GM18907 (cell line): ENCODE measurements at regions not wholly inside any gene's neighbourhood (a gene's known extent, or its start where the extent isn't known, plus 50 kb on each side); places are given as distances from the start of the nearest gene placed in this dataset.
"Not testable (repeated sequence)": the region's sequence is repeated elsewhere in the genome, so short reads cannot be mapped to it uniquely, and the experiment has no call there.

Experiments
- ATAC-seq: cut with Tn5 transposase; IDR thresholded peaks from one replicate; pipeline ENCODE4 v1.9.1; 2021; ENCODE audit warnings: mild to moderate bottlenecking, moderate library complexity; ENCODE audit not compliant: unreplicated experiment

DNA sequence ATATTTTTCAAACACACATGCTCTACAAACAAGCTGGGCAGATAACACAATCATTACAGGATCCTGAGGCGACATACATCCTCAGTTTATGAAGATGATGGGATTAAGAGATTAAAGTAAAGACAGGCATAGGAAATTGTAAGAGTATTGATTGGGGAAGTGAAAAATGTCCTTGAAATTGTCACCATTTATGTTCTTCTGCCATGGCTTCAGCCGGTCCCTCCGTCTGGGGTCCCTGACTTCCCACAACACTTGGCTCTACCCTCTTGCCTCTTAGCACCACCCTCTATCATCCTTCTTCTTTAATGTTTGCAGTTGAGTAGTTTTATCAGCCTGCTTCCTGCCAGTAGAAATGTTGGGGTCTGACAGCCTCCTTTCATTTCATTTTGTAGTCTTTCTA is 244.4 kb downstream of the DAD1 start:
- ATAC-seq: no peak

DNA sequence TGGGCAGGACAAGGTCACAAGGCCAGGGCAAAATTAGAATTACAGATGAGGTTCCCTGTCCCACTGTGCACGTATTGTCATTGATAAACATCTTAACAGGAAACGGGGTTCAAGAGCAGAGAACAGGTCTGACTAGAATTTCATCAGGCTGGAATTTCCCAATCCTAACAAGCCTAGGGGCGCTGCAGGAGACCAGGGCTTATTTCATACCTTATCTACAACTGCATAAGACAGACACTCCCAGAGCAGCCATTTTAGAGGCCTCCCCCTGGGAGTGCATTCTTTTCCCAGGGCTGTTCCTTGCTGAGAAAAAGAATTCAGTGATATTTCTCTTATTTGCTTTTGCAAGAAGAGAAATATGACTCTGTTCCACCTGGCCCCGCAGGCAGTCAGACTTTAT is 244.8 kb downstream of the DAD1 start:
- ATAC-seq: not testable (repeated sequence)

DNA sequence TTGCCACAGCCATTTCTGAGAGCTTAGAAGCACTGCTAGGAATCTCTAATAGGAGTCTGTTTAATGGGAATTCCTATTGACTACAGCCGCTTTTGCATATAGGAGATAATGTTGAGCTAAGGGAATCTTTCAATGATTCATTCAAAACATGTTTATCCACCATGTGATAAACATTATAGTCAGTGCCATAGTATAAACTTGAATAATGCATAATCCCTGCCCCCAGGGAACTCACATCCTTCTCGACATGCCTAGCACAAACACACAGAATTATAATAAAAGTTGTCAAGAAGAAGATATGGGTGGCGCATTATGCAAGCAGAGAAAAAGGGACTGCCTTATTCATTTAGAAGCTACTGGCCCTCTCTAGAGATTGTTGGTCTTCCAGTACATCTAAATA is 248.0 kb downstream of the DAD1 start:
- no peak for ATAC-seq

DNA sequence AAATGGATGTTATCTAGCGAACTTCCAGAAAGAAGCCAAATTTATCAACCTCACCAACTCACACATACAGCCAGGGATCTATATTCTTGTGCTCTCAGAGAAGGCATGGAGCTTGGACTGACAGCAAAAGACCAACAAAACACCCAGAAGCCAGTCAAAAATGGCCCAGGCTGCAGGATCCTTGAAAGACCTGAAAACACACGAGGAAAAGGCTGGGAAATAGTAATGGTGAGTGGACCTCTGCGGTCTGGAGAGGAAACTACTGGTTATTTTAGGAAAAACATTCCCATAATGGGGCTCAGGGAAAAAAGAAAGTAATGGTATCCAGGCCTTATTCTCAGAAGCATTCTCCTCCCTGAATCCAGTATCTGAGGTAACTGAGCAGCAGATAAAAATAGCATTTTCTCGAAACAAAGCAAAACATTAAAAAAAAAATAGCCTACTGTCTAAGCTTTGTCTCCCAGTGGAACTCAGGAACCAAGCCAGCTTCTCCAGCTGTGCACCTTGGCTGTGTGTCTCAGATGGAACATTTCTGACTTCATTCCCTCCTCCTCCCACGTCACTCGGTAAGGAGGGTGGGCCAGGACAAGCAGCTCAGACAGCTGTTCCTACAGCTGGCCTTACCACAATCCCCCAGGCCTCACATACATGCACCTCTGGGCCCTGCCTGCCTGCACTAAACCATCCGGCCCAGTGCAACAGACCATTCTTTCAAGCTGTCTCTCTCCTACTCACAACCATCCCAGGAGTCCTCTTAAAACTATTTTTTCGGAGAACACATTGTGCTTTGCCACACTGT is 249.9 kb downstream of the DAD1 start:
- no peak for ATAC-seq

DNA sequence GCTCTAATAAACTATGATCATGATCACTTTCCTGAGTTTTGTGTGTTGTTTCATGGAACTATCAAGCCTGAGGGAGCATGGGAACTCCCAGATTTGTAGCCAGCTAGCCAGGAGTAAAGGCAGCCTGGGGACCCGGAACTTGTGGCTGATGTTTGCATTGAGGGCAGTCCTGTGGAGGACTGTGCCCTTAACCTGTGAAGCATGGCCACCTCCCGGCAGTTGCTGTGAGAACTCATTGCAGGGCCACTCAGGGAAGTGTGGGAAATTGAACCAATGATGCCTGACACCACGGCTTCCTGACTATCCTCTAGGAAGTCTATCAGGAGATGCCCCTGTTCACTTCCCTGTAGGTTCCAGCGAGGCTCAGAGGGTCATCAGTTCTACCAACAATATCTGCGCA is 250.6 kb downstream of the DAD1 start:
- ATAC-seq: no peak

DNA sequence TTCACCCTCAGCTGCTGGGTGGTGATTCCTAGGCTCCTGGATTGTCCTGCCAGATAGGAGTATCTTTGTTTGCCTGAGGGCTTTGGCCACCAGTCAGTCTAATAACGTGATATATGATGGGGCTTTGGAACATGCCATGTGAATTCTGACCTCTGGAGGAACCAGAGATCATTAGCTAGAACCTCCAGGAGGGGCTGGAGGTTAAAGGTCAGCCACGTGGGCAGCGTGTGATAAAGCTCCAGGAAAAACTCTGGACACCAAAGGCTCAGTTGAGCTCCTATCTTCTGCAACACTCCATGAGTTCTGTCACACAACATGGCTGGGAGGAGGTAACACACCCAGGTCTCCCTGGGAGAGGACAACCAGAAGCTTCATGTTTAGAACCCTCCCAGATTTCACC is 251.1 kb downstream of the DAD1 start:
- ATAC-seq: no peak

DNA sequence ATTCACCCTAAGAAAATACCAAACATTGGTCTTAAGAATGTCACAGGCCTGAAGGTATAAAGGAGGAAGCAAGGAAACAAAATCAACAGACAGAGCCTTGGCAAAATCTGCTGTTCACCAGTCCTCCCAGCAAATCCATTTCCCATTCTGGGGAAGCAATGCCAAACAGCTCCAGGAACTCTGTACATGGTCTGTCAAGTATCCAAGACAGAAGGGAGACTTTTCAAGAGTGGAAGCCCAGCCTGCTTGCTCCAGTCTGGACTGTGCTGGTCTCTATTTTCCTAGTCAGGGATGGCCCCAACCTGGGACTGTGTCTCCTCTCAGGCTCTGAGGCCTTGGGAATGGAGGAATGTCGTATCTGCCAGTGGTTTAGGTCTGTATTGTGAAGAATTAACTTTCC is 251.5 kb downstream of the DAD1 start:
- no peak for ATAC-seq

DNA sequence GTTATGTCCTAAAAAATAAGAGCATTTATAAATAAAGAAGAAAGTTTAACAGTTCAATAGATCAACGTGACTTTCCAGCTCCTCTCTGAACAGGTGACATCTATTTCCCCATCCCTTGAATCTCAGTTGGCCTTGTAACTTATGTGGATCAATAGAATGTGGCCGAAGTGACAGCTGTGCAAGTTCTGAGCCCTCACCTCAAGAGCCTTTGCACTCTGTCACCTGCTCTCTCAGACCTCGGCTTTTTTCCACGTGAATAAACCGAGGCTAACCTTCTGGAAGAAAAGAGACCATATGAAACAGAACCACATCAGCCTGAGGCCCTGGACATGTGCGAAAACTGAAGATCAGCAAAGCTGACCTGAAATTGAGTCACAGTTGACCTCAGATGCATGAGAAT is 253.0 kb downstream of the DAD1 start:
- no peak for ATAC-seq

DNA sequence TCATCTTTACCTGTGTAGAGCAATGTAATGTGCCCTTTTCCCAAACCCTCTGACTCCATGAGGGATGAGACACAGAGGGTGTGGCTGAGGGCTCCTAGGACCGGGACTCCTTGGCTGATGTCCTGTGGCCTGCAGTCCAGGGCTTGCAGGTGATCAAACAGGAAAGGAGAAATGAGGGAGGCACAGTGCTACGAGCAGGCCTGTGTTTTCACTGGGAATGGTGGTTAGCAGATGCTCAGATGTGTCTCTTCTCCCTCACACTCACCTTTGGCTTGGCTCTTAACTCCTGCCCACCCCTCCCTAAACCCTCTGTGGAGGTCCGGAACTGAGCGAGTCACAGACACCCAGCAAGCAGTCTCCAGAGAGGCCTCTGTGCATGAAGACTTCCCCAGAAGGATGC is 254.4 kb downstream of the DAD1 start:
- no peak for ATAC-seq

DNA sequence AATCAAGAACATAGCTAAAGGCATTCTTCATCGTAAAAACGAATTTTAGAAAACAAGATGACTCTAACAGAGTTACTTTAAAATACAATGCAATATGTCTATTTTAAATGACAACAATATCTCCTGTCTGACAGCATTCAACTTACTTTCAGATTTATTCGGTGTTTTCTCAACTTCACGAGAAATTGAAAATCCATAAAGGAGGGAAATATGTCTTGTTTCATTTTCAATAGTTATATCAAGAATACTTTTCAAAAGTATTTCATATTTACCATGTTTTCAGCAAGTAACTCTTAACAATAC is 254.8 kb downstream of the DAD1 start:
- ATAC-seq: no peak

DNA sequence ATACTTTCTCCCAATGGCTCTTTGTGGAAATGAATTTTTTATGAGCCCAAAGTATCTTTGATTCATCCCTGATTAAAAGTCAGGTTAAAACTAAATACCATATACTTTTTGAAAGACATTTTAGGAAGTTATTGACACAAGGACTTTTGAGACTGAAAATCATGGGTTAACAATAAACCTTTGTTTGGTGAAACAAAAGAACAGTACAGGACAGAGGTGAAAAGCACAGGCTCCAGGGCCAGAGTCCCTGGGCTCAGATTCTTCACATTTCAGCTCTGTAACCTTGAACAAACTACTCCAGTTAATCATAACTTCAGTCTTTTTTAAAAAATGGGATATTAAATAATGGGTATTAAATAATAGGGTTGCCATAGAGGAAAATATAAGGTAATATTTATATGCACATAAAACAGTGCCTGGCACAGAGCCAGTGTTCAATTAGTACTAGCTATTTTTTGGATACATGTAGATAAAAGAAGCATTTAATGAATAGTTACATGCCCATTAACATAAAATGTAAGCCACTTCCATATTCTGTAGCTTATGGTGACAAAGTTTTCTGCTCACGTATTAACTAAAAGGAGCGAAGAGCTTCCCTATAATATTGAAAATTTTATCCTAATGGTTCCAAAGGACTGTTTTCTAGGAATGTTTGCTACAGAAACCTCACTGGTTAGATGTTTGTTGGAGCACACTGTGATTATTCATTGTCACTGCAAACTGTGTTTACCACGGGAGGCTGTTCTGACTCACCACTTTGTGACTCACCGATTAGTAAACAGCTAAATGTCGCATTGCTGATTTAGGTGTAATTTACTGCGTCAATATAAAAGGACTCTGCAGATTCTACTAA is 255.4 kb downstream of the DAD1 start:
- ATAC-seq: no peak

DNA sequence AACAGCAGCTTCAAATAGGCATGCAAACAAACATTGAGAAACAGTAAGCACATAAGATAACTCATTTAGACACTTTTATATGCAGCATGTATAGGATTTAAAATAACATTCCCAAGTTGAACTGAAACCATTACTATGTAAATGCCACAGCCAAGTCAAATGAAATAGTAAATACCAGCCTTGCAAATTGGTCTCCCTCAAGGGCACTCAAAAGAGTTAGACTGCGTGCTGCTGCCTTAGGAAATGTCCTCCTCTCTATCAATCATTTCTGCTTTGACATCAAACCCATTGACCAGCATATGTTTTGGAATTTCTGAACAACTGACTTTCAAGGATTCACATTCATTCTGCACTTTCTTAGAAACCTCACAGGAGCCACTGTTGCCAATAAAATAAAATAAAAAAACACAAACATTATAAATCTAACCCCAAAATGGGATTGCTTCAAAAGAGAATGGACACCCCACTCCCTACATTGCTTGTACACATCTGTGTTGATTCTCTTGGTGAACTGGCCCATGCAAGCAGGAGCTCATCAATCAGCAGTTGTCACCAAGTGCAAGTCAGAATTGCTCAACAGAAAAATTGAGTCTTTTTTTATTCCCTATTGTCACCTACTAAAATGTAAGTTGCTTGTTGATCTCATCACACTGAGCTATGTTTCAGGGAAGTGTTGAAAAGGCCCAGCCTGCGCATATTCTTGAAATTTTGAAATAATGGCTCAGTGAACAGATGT is 256.2 kb downstream of the DAD1 start:
- ATAC-seq: no peak

DNA sequence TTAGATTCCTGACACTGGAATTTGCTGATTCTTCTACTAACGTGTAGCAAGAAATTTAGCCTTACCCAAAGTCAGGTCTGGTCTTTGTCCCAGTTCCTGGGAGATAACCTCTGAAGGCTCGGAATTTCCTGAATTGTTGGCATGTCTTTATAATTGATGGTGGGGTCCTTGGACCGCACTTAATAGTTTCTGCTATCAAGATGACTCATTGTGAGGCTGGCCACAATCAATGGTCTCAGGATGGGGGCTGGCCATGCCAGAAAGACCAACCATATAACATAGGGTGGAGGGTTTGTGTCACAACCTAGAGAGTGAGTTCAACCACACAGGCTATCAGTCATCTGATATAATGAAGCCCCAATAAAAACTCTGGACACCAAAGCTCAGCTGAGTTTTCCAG is 259.7 kb downstream of the DAD1 start:
- ATAC-seq: no peak

DNA sequence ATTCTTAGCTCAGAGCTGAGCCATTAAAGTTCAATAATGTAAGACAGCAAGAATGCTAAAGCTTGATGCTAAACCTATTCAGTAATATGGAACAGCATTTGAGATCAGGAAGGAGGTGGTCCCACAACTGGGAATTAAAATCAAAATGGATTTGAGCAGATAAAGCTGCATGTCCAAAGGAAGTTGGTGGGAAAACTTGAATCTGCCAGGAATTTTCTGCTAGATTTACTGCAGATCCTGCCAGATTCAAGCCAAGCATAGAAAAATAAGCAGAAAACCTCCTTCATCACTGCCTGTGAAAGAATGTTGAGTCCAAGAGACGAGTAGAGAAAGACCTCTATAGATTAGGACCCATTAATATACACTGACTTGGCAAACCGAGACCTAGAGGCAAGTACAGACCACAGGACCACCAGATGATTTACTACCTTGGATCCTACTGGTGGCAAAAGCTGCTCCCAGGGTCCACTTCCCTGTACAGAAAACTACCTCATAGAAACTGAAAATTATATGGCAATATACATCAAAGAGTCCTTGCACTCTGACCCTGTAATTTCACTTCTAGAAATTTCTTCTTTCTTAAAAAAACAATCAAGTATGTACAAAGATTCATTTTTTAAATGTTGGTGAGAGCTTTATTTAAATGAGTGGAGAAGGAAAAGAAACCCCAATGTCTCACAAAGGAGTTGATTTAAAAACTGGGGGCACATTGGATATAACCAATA is 263.2 kb downstream of the DAD1 start:
- ATAC-seq: no peak

DNA sequence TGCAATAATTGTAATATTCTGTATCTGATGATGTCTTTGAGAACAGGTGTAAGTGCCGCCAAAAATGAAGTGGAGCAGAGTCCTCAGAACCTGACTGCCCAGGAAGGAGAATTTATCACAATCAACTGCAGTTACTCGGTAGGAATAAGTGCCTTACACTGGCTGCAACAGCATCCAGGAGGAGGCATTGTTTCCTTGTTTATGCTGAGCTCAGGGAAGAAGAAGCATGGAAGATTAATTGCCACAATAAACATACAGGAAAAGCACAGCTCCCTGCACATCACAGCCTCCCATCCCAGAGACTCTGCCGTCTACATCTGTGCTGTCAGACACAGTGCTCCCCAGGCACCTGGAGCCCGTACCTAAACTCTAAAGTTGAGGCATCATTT is 268.7 kb downstream of the DAD1 start:
- no peak for ATAC-seq

DNA sequence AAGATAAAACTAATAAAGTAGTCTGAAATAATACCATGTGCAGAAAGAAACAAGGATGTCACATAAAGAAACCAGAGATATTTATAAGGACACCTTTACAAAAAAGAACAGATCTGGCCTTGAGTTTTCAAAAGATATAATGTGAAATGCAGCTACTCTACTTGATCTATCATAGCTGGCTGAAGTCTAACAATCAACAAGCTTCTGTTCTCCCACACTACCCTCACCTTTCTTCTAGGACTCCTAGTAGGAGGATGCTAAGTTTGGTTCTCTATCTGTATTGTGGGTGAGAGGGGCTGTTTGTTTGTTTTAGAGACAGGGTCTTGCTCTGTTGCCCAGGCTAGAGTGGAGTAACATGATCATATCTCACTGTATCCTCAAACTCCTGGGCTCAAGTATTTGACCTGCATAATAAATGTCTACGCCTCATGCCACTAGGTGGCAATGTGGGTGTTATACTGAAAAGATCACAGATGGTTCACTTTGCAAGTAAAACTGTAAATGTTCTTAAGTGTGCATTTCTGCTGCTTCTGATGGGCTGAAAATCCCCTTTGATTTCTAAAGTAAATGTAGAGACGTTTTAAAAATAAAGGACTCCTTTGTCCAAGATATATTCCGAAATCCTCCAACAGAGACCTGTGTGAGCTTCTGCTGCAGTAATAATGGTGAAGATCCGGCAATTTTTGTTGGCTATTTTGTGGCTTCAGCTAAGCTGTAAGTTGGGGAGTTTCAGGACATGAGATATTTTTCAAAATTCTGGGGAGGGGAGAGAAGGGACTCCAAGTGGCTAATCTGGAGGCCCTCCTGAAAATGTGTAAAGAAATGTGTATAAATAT is 269.3 kb downstream of the DAD1 start:
- ATAC-seq: peak; percentile 63

DNA sequence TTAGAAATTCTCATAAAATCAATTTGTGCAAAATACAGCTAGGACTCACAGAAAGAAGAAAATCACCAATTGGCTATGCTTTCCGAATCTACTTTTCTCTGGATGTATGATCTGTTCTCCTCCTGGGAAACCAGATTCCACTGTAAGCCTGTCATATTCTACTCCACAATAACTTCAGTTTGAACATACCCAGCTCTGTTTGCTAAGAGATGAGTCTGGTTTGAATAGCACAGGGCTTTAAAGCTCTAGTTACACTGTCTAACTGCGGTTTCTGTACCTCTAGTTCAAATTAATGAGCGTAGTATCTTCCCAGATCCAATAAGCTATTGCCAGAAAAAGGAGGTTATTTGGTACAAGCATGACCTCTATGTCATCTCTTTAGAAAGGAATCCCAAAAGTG is 270.1 kb downstream of the DAD1 start:
- no peak for ATAC-seq

DNA sequence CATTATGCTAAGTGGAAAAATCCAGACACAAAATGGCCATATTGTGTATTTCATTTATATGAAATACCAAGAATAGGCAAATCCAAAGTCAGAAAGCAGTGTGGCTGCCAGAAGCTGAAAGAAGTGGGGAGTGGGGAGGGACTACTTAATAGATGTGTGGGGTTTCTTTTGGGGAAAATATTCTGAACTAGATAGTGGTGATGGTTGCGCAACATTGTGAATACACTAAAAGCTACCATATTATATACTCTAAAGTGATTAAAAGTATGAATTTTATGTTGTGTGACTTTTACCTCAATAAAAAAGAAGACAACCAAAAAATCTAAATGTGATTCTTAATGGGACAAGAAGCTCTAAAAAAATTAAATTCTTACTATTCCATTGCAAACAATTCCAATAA is 272.6 kb downstream of the DAD1 start:
- ATAC-seq: no peak

DNA sequence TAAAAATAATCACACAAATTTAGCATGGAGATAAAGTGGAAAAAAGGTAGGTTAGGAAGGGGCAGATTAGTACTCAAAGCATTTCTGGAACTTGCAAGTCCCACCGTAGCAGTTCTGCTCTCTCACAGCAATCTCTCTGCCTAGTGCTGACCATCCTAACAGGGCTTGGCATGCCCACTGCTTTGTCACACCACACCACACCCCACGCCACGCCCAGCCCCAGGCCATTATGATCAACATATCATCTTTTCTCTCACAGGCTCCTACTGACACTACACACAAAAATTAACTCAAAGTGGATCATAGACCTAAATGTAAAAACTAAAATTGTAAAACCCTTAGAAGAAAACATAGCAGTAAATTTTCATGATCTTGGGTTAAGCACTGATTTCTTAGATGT is 273.7 kb downstream of the DAD1 start:
- no peak for ATAC-seq

DNA sequence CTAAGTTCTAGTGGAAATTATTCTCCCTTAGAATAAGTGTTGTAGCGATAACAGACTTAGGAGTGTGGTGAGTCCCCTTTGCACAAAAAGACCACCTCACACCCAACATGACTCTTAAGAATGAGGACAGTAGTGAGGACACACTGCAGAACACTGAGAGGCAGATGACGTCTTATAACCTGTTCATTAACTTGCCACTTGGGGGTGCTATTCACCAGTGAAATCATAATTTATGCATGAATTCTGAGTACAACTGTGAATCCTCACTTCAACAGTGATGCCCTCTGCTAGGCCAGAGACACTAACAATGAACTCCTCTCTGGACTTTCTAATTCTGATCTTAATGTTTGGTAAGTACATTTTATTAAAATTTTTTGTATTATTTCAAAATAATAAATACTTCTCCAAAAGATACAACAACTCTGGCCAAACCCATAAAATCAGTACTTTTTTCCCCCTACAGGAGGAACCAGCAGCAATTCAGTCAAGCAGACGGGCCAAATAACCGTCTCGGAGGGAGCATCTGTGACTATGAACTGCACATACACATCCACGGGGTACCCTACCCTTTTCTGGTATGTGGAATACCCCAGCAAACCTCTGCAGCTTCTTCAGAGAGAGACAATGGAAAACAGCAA is 274.7 kb downstream of the DAD1 start:
- ATAC-seq: peak; percentile 82
